Muscle layer of duodenum (tissue), 2 donors: ENCODE measurements at regions not wholly inside any gene's neighbourhood (a gene's known extent, or its start where the extent isn't known, plus 50 kb on each side); places are given as distances from the start of the nearest gene placed in this dataset.
"Not testable (repeated sequence)": the region's sequence is repeated elsewhere in the genome, so short reads cannot be mapped to it uniquely, and the experiment has no call there.

Source experiments
- H3K27ac ChIP-seq: one replicate; pipeline ENCODE4 v1.7.0; 2013; ENCODE audit warnings: mild to moderate bottlenecking, low read length
- H3K27me3 ChIP-seq: one replicate; pipeline ENCODE4 v1.7.0; 2013; ENCODE audit warnings: low read depth, mild to moderate bottlenecking, control low read depth, low read length
- H3K36me3 ChIP-seq, 2 donors: one replicate each; pipeline ENCODE4 v1.7.0; 2013; ENCODE audit warnings: low read length in 2 of 2, control low read depth in 1 of 2, mild to moderate bottlenecking in 1 of 2; ENCODE audit not compliant: insufficient read depth in 2 of 2, control insufficient read depth in 1 of 2
- H3K4me1 ChIP-seq, 2 donors: one replicate each; pipeline ENCODE4 v1.7.0; 2013; ENCODE audit warnings: low read length in 2 of 2, mild to moderate bottlenecking in 2 of 2, control low read depth in 1 of 2, moderate library complexity in 1 of 2; ENCODE audit not compliant: insufficient read depth in 2 of 2, control insufficient read depth in 1 of 2
- H3K4me3 ChIP-seq, 2 donors: one replicate each; pipeline ENCODE4 v1.7.0; 2013; ENCODE audit warnings: low read length in 2 of 2, low read depth in 1 of 2, mild to moderate bottlenecking in 1 of 2
- H3K9me3 ChIP-seq, 2 donors: one replicate each; pipeline ENCODE4 v1.7.0; 2013; ENCODE audit warnings: low read length in 2 of 2, control low read depth in 1 of 2, mild to moderate bottlenecking in 1 of 2; ENCODE audit not compliant: control insufficient read depth in 1 of 2
- donor health status: healthy.

DNA sequence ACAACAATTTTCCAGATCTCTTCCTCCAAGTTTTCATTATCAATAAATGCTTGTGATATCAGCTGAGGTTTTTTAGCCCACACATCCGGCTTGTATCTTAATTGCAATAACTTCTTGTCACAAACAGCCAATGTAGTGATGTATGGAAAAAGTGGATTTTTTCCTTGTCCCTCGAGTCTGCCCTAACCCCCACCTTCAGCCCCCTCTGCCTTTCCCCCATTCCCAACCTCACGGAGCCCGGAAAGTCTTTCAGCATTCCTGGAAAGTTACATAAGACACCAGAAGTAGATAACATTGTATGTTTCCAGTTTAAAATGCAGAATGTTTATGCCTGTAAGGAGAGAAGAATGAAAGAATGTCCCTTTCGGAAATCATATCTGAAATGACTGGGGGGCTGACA is 179.2 kb upstream of the PHACTR1 start:
- Histone ChIP-seq H3K4me1 (no peaks in the 10 kb centered on the region), H3K4me3 (no peak overlapping the region), H3K27me3 (no peaks in the 10 kb centered on the region), H3K36me3 (no peaks in the 10 kb centered on the region), H3K27ac (no peak overlapping the region), H3K9me3 (no peaks in the 10 kb centered on the region)

DNA sequence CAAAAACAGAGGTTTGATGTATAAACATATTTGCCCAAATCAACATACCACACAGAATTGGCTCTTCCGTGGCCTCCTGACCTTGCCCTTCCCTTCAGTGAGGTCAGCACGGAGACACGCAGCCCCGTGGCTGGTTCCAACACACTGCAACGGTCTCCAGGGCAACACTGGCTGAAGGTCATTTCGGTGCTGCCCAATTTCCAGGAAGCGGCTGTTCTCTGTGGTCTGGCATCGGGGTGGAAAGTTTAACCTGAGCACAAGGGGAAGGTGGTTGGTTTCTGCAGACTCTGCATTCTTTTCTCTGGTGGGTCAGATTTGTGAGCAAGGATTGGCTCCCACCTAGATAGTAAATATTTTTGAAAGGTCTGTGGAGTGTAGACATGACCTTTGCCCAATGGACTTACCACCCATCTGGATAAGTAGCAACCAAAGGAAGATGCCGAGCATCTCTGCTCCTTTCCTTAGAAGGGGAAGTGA is 177.6 kb upstream of the PHACTR1 start:
- H3K36me3 ChIP-seq = no peaks in the 10 kb centered on the region
- H3K27me3 ChIP-seq = no peaks in the 10 kb centered on the region

DNA sequence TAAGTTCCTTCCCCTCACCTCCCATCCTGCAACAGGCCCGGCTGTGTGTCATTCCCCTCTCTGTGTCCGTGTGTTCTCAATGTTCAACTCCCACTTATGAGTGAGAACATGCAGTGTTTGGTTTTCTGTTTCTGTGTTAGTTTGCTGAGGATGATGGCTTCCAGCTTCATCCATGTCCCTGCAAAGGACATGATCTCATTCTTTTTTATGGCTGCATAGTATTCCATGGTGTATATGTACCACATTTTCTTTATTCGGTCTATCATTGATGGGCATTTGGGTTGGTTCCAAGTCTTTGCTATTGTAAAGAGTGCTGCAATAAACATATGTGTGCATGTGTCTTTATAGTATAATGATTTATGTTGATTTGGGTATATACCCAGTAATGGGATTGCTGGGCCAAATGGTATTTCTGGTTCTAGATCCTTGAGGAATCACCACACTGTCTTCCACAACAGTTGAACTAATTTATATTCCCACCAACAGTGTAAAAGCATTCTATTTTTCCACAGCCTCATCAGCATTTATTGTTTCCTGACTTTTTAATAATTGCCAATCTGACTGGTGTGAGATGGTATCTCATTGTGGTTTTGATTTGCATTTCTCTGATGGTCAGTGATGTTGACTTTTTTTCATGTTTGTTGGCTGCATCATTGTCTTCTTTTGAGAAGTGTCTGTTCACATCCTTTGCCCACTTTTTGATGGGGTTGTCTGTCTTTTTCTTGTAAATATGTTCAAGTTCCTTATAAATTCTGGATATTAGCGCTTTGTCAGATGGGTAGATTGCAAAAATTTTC is 174.1 kb upstream of the PHACTR1 start:
- not testable (repeated sequence) for H3K4me1 ChIP-seq, H3K4me3 ChIP-seq, H3K9me3 ChIP-seq, H3K27ac ChIP-seq, H3K36me3 ChIP-seq, H3K27me3 ChIP-seq

More for the DNA sequence above, 177.6 kb upstream of the PHACTR1 start:
- Histone ChIP-seq H3K9me3 (no peaks in the 10 kb centered on the region), H3K4me3 (no peak overlapping the region), H3K27ac (no peak overlapping the region), H3K4me1 (no peaks in the 10 kb centered on the region)

GRCh38 chr6:12543953-12544352 is 172.6 kb upstream of the PHACTR1 start:
- H3K4me3 ChIP-seq = no peak overlapping the region
- no peaks in the 10 kb centered on the region for H3K9me3 ChIP-seq
- H3K27me3 ChIP-seq = no peaks in the 10 kb centered on the region
- no peaks in the 10 kb centered on the region for H3K4me1 ChIP-seq
- H3K36me3 ChIP-seq = no peaks in the 10 kb centered on the region
- no peak overlapping the region for H3K27ac ChIP-seq

DNA sequence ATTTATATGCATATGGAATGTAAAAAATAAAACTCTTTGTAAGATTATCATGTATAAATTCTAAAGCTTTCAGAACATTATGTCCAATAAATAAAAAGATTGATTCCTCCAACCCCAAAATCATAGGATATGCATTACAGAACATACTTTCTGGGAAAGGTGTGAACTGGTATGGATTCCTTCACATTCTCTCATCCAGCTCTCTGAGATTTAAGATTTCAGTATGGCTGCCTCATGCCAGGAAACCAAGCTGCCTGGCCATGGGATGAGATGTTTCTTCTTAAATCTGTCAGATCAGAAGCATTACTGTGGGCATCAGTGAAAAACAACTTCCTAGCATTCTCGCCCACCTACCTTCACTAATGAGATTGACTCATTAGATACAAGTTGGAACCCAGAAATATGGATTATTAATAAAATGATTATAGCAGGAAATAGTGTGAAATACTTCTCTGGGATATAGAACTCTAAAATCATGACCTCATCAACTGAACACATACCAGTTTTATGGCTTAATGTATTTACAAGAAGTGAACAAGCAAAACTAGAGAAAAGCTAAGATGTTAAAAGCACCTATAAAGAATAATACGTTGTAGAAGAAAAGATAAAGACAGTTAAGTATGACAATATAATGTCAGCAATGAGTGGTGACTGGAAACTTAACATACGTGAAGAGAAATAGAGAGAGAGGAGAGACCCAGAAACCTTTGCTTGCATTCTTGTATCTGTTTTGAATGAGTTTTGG is 171.6 kb upstream of the PHACTR1 start:
- Histone ChIP-seq H3K36me3 (no peaks in the 10 kb centered on the region), H3K27me3 (no peaks in the 10 kb centered on the region), H3K4me3 (no peak overlapping the region), H3K4me1 (no peaks in the 10 kb centered on the region), H3K27ac (no peak overlapping the region), H3K9me3 (no peaks in the 10 kb centered on the region)

DNA sequence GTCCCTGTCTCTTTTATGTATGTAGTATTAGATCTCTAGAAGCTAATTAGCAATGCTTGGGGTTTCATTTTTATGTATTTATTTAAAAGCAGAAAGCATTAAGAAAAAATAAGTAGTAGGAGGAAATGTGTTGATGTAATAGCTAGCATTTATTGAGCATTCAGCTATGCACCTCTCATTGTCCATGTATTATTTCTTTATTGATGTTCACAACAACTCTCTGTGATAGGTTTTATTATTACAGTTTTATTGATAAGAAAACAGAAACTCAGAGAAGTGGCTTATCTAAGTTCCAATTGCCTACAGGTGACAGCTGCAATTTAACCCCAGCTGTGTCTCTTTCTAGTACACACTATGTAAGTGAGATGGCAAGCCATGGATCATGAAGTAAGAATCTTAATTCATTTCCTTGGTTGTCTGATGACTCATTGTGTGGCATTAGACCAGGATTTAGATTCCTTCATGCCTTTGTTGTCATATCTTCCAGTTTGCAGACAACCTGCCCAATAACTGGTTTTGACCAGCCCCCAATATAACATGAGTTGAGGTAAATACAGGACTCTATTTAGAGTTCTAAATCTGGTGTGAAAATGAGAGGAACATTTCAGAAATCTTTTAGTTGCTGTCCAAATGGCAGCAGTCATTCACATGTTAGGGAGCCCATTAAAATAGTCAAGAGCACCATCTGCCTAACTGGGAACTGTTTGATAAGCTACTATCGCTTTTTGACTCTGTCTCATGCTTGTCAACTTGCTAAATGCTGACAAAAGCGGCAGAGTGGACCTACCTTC is 170.8 kb upstream of the PHACTR1 start:
- Histone ChIP-seq H3K36me3 (no peaks in the 10 kb centered on the region), H3K4me3 (no peak overlapping the region), H3K9me3 (no peaks in the 10 kb centered on the region), H3K27ac (no peak overlapping the region), H3K4me1 (no peaks in the 10 kb centered on the region), H3K27me3 (no peaks in the 10 kb centered on the region)

DNA sequence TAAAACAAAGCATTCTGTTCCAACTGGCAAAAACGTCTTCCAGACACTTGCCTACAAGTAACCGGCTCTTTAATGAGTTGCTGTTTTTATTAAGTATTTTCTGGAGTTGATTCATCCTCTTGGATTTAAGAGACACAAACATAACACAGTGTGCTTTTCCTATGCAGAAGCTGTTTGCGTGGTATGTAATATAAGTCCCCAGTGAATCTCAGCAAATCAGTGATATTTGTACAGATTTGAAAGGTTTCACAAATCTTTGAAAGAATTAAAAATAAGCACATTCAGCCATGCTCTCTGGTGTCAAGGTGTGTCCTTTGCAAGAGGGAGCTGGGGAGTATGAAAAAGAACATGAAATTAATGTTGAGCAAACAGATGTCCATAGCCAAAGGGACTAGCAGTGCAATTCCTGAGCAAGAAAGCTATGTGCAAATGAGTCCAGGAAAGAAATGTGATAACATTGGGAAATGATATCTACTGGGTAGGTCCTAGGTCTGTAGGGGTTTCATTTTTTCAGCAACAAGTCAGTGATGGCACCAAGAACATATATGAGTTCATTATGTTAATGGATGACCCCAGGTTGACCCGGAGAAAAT is 170.1 kb upstream of the PHACTR1 start:
- Histone ChIP-seq H3K27me3 (no peaks in the 10 kb centered on the region), H3K36me3 (no peaks in the 10 kb centered on the region), H3K4me1 (no peaks in the 10 kb centered on the region), H3K4me3 (no peak overlapping the region), H3K27ac (no peak overlapping the region), H3K9me3 (no peaks in the 10 kb centered on the region)

DNA sequence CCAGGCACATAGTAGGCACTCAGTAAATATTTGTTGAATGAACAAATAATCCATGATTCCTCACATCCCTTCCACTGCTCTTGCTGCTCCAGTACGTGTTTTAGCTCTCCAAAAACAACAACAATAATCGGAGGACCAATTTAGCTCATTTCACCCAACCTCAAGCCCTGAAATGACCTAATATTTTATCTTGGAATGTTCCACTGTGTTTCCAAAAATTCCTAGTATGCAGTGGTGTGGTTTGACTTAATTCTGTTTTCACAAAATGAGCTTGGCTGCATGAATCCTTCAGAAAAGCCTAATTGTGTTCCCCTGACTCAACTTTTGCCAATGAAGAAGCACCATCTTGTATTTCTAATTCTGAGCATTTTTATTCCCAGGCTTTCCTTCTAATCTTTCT is 168.0 kb upstream of the PHACTR1 start:
- Histone ChIP-seq H3K36me3 (no peaks in the 10 kb centered on the region), H3K27ac (no peak overlapping the region), H3K4me1 (no peaks in the 10 kb centered on the region)

DNA sequence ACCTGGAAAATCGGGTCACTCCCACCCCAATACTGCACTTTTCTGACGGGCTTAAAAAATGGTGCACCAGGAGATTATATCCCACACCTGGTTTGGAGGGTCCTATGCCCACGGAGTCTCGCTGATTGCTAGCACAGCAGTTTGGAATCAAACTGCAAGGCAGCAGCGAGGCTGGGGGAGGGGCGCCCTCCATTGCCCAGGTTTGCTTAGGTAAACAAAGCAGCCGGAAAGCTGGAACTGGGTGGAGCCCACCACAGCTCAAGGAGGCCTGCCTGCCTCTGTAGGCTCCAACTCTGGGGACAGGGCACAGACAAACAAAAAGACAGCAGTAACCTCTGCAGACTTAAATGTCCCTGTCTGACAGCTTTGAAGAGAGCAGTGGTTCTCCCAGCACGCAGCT is 167.1 kb upstream of the PHACTR1 start:
- not testable (repeated sequence) for H3K27me3 ChIP-seq, H3K9me3 ChIP-seq, H3K4me1 ChIP-seq, H3K36me3 ChIP-seq, H3K4me3 ChIP-seq, H3K27ac ChIP-seq

More for the DNA sequence above, 168.0 kb upstream of the PHACTR1 start:
- Histone ChIP-seq H3K9me3 (no peaks in the 10 kb centered on the region), H3K4me3 (no peak overlapping the region), H3K27me3 (no peaks in the 10 kb centered on the region)

DNA sequence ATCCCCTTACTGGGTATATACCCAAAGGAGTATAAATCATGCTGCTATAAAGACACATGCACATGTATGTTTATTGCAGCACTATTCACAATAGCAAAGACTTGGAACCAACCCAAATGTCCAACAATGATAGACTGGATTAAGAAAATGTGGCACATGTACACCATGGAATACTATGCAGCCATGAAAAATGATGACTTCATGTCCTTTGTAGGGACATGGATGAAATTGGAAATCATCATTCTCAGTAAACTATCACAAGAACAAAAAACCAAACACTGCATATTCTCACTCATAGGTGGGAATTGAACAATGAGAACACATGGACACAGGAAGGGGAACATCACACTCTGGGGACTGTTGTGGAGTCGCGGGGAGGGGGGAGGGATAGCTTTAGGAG is 161.7 kb upstream of the PHACTR1 start:
- not testable (repeated sequence) for H3K36me3 ChIP-seq, H3K9me3 ChIP-seq, H3K4me1 ChIP-seq, H3K27me3 ChIP-seq, H3K27ac ChIP-seq, H3K4me3 ChIP-seq

DNA sequence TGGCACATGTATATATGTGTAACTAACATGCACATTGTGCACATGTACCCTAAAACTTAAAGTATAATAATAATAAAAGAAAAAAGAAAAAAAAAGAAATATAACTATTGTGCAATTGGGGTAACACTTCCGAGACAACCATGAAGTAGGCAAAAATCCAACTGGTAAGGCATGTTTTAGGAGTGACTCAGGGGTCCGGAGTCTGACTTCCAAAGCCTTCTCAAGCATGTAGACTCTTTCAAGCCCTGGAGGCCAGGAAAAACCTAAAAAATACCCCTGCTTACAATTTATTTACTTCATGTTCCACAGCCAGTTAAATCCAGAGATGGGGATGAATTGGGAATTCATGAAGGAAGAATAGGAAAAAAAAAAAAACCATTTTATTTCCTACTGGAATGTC is 161.3 kb upstream of the PHACTR1 start:
- Histone ChIP-seq H3K36me3 (no peaks in the 10 kb centered on the region), H3K4me3 (no peak overlapping the region), H3K9me3 (peaks cover 0 to 8% of the 10 kb centered on the region in 2 donors), H3K27me3 (no peaks in the 10 kb centered on the region), H3K4me1 (no peaks in the 10 kb centered on the region), H3K27ac (no peak overlapping the region)
